ENCODE measurements at regions not wholly inside any gene's neighbourhood (a gene's known extent, or its start where the extent isn't known, plus 50 kb on each side); places are given as distances from the start of the nearest gene placed in this dataset.

- Mint-ChIP-seq H3K9me3 (peaks cover 3% of the 10 kb centered on the region; the same call in 1 of the 2 replicates), H3K27ac (no peak overlapping the region), H3K4me3 (no peak overlapping the region), H3K36me3 (no peaks in the 10 kb centered on the region), H3K4me1 (no peaks in the 10 kb centered on the region), H3K27me3 (ENCODE audit: low read depth) (no peaks in the 10 kb centered on the region; the same call in 1 of the 2 replicates)
- ATAC-seq = no peak
- CTCF ChIA-PET = no interaction called here
- POLR2A ChIA-PET = no interaction called here
- TF ChIP-seq ZNF232 (CRISPR knock-in tag; IDR thresholded peaks at IDR 0.05) = no peak
- no peak for TF ChIP-seq ZNF416 (CRISPR knock-in tag; IDR thresholded peaks at IDR 0.05)
- no peak for TF ChIP-seq OVOL2 (CRISPR knock-in tag; IDR thresholded peaks at IDR 0.05; ENCODE audit: borderline replicate concordance)
- no peak for TF ChIP-seq AFF4 (CRISPR knock-in tag; IDR thresholded peaks at IDR 0.05; ENCODE audit: borderline replicate concordance)
- no peak for TF ChIP-seq ZNF317 (CRISPR knock-in tag; IDR thresholded peaks at IDR 0.05; ENCODE audit: borderline replicate concordance, low read depth)
- TF ChIP-seq ZNF396 (CRISPR knock-in tag; IDR thresholded peaks at IDR 0.05; ENCODE audit: borderline replicate concordance) = no peak
- TF ChIP-seq ARID4B (CRISPR knock-in tag; IDR thresholded peaks at IDR 0.05; ENCODE audit: borderline replicate concordance) = no peak
- TF ChIP-seq ZNF671 (CRISPR knock-in tag; IDR thresholded peaks at IDR 0.05) = no peak
- DNase-seq (ENCODE audit: low spot score) = no peak
Measured at GRCh38 chr5:65086234-65086890, 317.6 kb downstream of the CWC27 start.

- H3K36me3 Mint-ChIP-seq = no peaks in the 10 kb centered on the region
- H3K27me3 Mint-ChIP-seq (ENCODE audit: low read depth) = no peaks in the 10 kb centered on the region; the same call in 1 of the 2 replicates
- no peak overlapping the region for H3K27ac Mint-ChIP-seq
- no peak for TF ChIP-seq ZBTB43 (CRISPR knock-in tag; IDR thresholded peaks at IDR 0.05)
- TF ChIP-seq ZNF671 (CRISPR knock-in tag; IDR thresholded peaks at IDR 0.05) = no peak
- TF ChIP-seq TP53 (CRISPR knock-in tag; IDR thresholded peaks at IDR 0.05) = no peak
- TF ChIP-seq MYBL2 (CRISPR knock-in tag; IDR thresholded peaks at IDR 0.05) = no peak
- no peak for TF ChIP-seq HMGXB4 (CRISPR knock-in tag; IDR thresholded peaks at IDR 0.05)
- no peak for TF ChIP-seq FOXK1 (CRISPR knock-in tag; IDR thresholded peaks at IDR 0.05)
- TF ChIP-seq GRHL2 (CRISPR knock-in tag; IDR thresholded peaks at IDR 0.05; ENCODE audit: insufficient replicate concordance, severe bottlenecking) = no peak
- TF ChIP-seq ATF1 (CRISPR knock-in tag; IDR thresholded peaks at IDR 0.05) = no peak
- no peak for TF ChIP-seq TCF7 (CRISPR knock-in tag; IDR thresholded peaks at IDR 0.05; ENCODE audit: low read depth)
- TF ChIP-seq NFE2L1 (CRISPR knock-in tag; IDR thresholded peaks at IDR 0.05) = no peak
- TF ChIP-seq ZNF512 (CRISPR knock-in tag; IDR thresholded peaks at IDR 0.05; ENCODE audit: borderline replicate concordance) = no peak
- no peak for TF ChIP-seq ZNF425 (CRISPR knock-in tag; conservative IDR thresholded peaks at IDR 0.05)
- no peak overlapping the region for H3K4me3 Mint-ChIP-seq
- CTCF ChIA-PET = no interaction called here
- DNase-seq (ENCODE audit: low spot score) (no peak), ATAC-seq (no peak)
- POLR2A ChIA-PET = no interaction called here
- no peaks in the 10 kb centered on the region for H3K4me1 Mint-ChIP-seq
- H3K9me3 Mint-ChIP-seq = peaks cover 3% of the 10 kb centered on the region; the same call in 1 of the 2 replicates
Measured at GRCh38 chr5:65087154-65087553, 318.4 kb downstream of the CWC27 start.
